H9 (cell line): ENCODE measurements at regions not wholly inside any gene's neighbourhood (a gene's known extent, or its start where the extent isn't known, plus 50 kb on each side); places are given as distances from the start of the nearest gene placed in this dataset.

Experiments used
- DNase-seq: peaks from one replicate; pipeline ENCODE4 v3.0.0-alpha.2; 2017
- H2AFZ ChIP-seq: one replicate; pipeline ENCODE4 v1.6.1; 2013; ENCODE audit warnings: mild to moderate bottlenecking, low read length, control low read depth, moderate library complexity
- H2AK5ac ChIP-seq: 2 replicates; pipeline ENCODE4 v1.6.1; 2013; ENCODE audit warnings: low read length, control low read depth, mixed read lengths; ENCODE audit not compliant: insufficient read length
- H2BK120ac ChIP-seq: one replicate; pipeline ENCODE4 v1.6.1; 2013; ENCODE audit warnings: low read depth, mild to moderate bottlenecking, low read length, control low read depth, inconsistent platforms; ENCODE audit not compliant: poor library complexity, severe bottlenecking
- H2BK12ac ChIP-seq: 2 replicates; pipeline ENCODE4 v1.6.1; 2013; ENCODE audit warnings: low read length, control low read depth, mixed read lengths, low read depth; ENCODE audit not compliant: insufficient read length
- H2BK15ac ChIP-seq: 2 replicates; pipeline ENCODE4 v1.6.1; 2013; ENCODE audit warnings: low read depth, low read length, control low read depth
- H2BK20ac ChIP-seq: one replicate; pipeline ENCODE4 v1.6.1; 2013; ENCODE audit warnings: low read depth, mild to moderate bottlenecking, low read length, control low read depth, inconsistent platforms; ENCODE audit not compliant: poor library complexity, severe bottlenecking
- H2BK5ac ChIP-seq: 2 replicates; pipeline ENCODE4 v1.6.1; 2013; ENCODE audit warnings: low read length, control low read depth, mixed read lengths; ENCODE audit not compliant: insufficient read length
- H3K14ac ChIP-seq: 2 replicates; pipeline ENCODE4 v1.6.1; 2013; ENCODE audit warnings: low read length, control low read depth; ENCODE audit not compliant: insufficient read depth
- H3K18ac ChIP-seq: 2 replicates; pipeline ENCODE4 v1.6.1; 2013; ENCODE audit warnings: low read depth, mild to moderate bottlenecking, mixed read lengths, low read length, control low read depth; ENCODE audit not compliant: insufficient read length
- H3K23ac ChIP-seq: 2 replicates; pipeline ENCODE4 v1.6.1; 2013; ENCODE audit warnings: low read length, control low read depth, mixed read lengths, low read depth; ENCODE audit not compliant: insufficient read length
- H3K23me2 ChIP-seq: 2 replicates; pipeline ENCODE4 v1.6.1; 2013; ENCODE audit warnings: low read depth, mild to moderate bottlenecking, mixed read lengths, low read length, control low read depth; ENCODE audit not compliant: insufficient read length, poor library complexity, severe bottlenecking
- H3K27ac ChIP-seq: 2 replicates; pipeline ENCODE4 v1.5.1; 2013; ENCODE audit warnings: low read length, control low read depth, mixed read lengths, low read depth; ENCODE audit not compliant: insufficient read length
- H3K27me3 ChIP-seq: 2 replicates; pipeline ENCODE4 v1.6.1; 2013; ENCODE audit warnings: low read length, control low read depth, inconsistent platforms; ENCODE audit not compliant: insufficient read depth
- H3K4ac ChIP-seq: 2 replicates; pipeline ENCODE4 v1.6.1; 2013; ENCODE audit warnings: low read depth, mild to moderate bottlenecking, control low read depth, inconsistent platforms, low read length, moderate library complexity
- H3K4me1 ChIP-seq: 2 replicates; pipeline ENCODE4 v1.6.1; 2013; ENCODE audit warnings: low read length, control low read depth, inconsistent platforms; ENCODE audit not compliant: insufficient read depth
- H3K4me2 ChIP-seq: 2 replicates; pipeline ENCODE4 v1.6.1; 2013; ENCODE audit warnings: low read length, control low read depth, mixed read lengths; ENCODE audit not compliant: insufficient read length, insufficient read depth
- H3K56ac ChIP-seq: 2 replicates; pipeline ENCODE4 v1.6.1; 2013; ENCODE audit warnings: low read depth, mild to moderate bottlenecking, mixed read lengths, low read length, control low read depth; ENCODE audit not compliant: insufficient read length
- H3K79me1 ChIP-seq: 2 replicates; pipeline ENCODE4 v1.6.1; 2013; ENCODE audit warnings: low read depth, mild to moderate bottlenecking, moderate library complexity, low read length, control low read depth, inconsistent platforms; ENCODE audit not compliant: insufficient read depth, poor library complexity, severe bottlenecking
- H3K79me2 ChIP-seq: 2 replicates; pipeline ENCODE4 v1.6.1; 2013; ENCODE audit warnings: low read length, control low read depth, inconsistent platforms; ENCODE audit not compliant: insufficient read depth
- H3K9ac ChIP-seq: 2 replicates; pipeline ENCODE4 v1.6.1; 2013; ENCODE audit warnings: low read length, control low read depth, mixed read lengths; ENCODE audit not compliant: insufficient read length; ENCODE audit errors: extremely low read depth
- H3K9me3 ChIP-seq: one replicate; pipeline ENCODE4 v1.6.1; 2013; ENCODE audit warnings: low read depth, low read length, inconsistent platforms; ENCODE audit not compliant: control insufficient read depth
- H3T11ph ChIP-seq: one replicate; pipeline ENCODE4 v1.6.1; 2013; ENCODE audit warnings: mild to moderate bottlenecking, low read length, control low read depth, inconsistent platforms
- H4K20me1 ChIP-seq: one replicate; pipeline ENCODE4 v1.6.1; 2013; ENCODE audit not compliant: control insufficient read depth, insufficient read length, insufficient read depth
- H4K5ac ChIP-seq: 2 replicates; pipeline ENCODE4 v1.6.1; 2013; ENCODE audit warnings: low read depth, mild to moderate bottlenecking, mixed read lengths, low read length, control low read depth; ENCODE audit not compliant: insufficient read length
- H4K8ac ChIP-seq: replicated peaks from 2 replicates; pipeline ENCODE4 v1.6.1; 2013; ENCODE audit warnings: low read length, control low read depth, mixed read lengths, low read depth; ENCODE audit not compliant: insufficient read length
- H4K91ac ChIP-seq: 2 replicates; pipeline ENCODE4 v1.6.1; 2013; ENCODE audit warnings: low read depth, mild to moderate bottlenecking, moderate library complexity, mixed read lengths, low read length, control low read depth; ENCODE audit not compliant: insufficient read length
- H3K27ac Mint-ChIP-seq, 3 experiments: 2 replicates in 2 of 3; 3 replicates in 1 of 3; pipeline ENCODE4 v1.8.0; 2020 to 2021; ENCODE audit warnings: mixed read lengths in 3 of 3, mild to moderate bottlenecking in 1 of 3, moderate library complexity in 1 of 3
- H3K27me3 Mint-ChIP-seq: 2 replicates; pipeline ENCODE4 v1.8.0; 2021; ENCODE audit warnings: low read depth, mild to moderate bottlenecking, moderate library complexity, mixed read lengths
- H3K36me3 Mint-ChIP-seq, 3 experiments: 2 replicates in 2 of 3; 3 replicates in 1 of 3; pipeline ENCODE4 v1.8.0; 2020 to 2021; ENCODE audit warnings: low read depth in 3 of 3, mixed read lengths in 3 of 3; ENCODE audit not compliant: insufficient read depth in 1 of 3
- H3K4me1 Mint-ChIP-seq, 2 experiments: 2 replicates each; pipeline ENCODE4 v1.8.0; 2020; ENCODE audit warnings: mixed read lengths in 2 of 2
- H3K4me3 Mint-ChIP-seq, 2 experiments: 2 replicates in 1 of 2; 3 replicates in 1 of 2; pipeline ENCODE4 v1.8.0; 2020 to 2021; ENCODE audit warnings: mild to moderate bottlenecking in 2 of 2, mixed read lengths in 2 of 2, moderate library complexity in 1 of 2
- H3K9me3 Mint-ChIP-seq, 2 experiments: 2 replicates in 1 of 2; 3 replicates in 1 of 2; pipeline ENCODE4 v1.8.0; 2020; ENCODE audit warnings: mild to moderate bottlenecking in 2 of 2, mixed read lengths in 2 of 2, moderate library complexity in 1 of 2
- TF ChIP-seq, protein P1 (sequence below): fragments of 200-600 bp; sonication (generic); conservative IDR thresholded peaks from 3 replicates; pipeline ENCODE4 v1.8.0; 2021; ENCODE audit warnings: antibody characterized with exemption, mild to moderate bottlenecking

DNA sequence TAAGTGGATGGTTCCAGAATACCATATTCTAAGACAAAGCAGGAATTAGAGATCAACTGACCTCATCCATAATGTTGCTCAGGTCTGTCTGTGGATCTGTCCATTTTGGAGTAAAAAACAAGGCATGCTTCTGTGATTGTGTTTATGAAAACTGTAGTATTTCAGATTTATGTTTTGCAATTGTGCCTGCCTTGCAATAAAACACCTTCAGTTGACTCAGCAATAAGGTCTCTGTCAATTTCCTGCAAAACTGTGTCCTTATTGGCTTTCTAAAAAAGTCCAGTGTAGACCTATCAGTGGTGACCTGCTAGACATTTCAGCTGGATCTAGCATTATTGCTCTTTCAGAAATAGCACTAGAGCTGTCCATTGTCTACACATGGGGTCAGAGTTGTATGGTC lies 409.5 kb upstream of the AZI2 start:
- H2BK5ac ChIP-seq, result no peak overlapping the region
- H3K4me2 ChIP-seq, result no peak overlapping the region
- H3K23ac ChIP-seq, result no peak overlapping the region
- Mint-ChIP-seq H3K27me3 (no peaks in the 10 kb centered on the region), H3K4me1 (0 out of 4 replicates have a peak, but pooled peaks cover 0 to 2% of the 10 kb centered on the region in 2 experiments), H3K4me3 (no peak overlapping the region), H3K9me3 (peaks cover 0 to 3% of the 10 kb centered on the region in 2 experiments; a peak in 2 of 5 replicates), H3K27ac (no peak overlapping the region), H3K36me3 (no peaks in the 10 kb centered on the region)
- H2AFZ ChIP-seq, result no peak overlapping the region
- TF ChIP-seq, protein P1, sequence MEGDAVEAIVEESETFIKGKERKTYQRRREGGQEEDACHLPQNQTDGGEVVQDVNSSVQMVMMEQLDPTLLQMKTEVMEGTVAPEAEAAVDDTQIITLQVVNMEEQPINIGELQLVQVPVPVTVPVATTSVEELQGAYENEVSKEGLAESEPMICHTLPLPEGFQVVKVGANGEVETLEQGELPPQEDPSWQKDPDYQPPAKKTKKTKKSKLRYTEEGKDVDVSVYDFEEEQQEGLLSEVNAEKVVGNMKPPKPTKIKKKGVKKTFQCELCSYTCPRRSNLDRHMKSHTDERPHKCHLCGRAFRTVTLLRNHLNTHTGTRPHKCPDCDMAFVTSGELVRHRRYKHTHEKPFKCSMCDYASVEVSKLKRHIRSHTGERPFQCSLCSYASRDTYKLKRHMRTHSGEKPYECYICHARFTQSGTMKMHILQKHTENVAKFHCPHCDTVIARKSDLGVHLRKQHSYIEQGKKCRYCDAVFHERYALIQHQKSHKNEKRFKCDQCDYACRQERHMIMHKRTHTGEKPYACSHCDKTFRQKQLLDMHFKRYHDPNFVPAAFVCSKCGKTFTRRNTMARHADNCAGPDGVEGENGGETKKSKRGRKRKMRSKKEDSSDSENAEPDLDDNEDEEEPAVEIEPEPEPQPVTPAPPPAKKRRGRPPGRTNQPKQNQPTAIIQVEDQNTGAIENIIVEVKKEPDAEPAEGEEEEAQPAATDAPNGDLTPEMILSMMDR, result no peak
- H3K27ac ChIP-seq, result no peak overlapping the region
- H3K18ac ChIP-seq, result no peak overlapping the region
- no peaks in the 10 kb centered on the region for H3K79me2 ChIP-seq
- H3K23me2 ChIP-seq, result no peaks in the 10 kb centered on the region
- H3K9ac ChIP-seq, result no peak overlapping the region
- H3K56ac ChIP-seq, result no peak overlapping the region
- no peak overlapping the region for H2BK20ac ChIP-seq
- H3K4ac ChIP-seq, result no peak overlapping the region
- H3K14ac ChIP-seq, result no peak overlapping the region
- no peak overlapping the region for H3T11ph ChIP-seq
- H3K9me3 ChIP-seq, result no peaks in the 10 kb centered on the region
- no peaks in the 10 kb centered on the region for H3K4me1 ChIP-seq
- no peak overlapping the region for H2BK15ac ChIP-seq
- H2BK12ac ChIP-seq, result no peak overlapping the region
- H2BK120ac ChIP-seq, result no peak overlapping the region
- no peak overlapping the region for H2AK5ac ChIP-seq
- no peak overlapping the region for H4K91ac ChIP-seq
- H4K8ac ChIP-seq, result no peak overlapping the region
- DNase-seq, result no peak
- H3K27me3 ChIP-seq, result no peaks in the 10 kb centered on the region
- H3K79me1 ChIP-seq, result no peaks in the 10 kb centered on the region
- no peaks in the 10 kb centered on the region for H4K20me1 ChIP-seq
- no peak overlapping the region for H4K5ac ChIP-seq
